CD4-positive, alpha-beta T cell (primary cell): ENCODE measurements at regions not wholly inside any gene's neighbourhood (a gene's known extent, or its start where the extent isn't known, plus 50 kb on each side); places are given as distances from the start of the nearest gene placed in this dataset.
A peak's percentile ranks its signal among the peaks of the same experiment; 100 is the strongest.

Experiments
- ATAC-seq: fragments of 200-7000 bp; cut with Tn5 transposase; one replicate; pipeline ENCODE4 v1.10.0; 2022; ENCODE audit warnings: mild to moderate bottlenecking; ENCODE audit not compliant: poor library complexity
- CTCF ChIA-PET: fragments of 350-600 bp; sonication (Branson Sonifier 250); formaldehyde crosslinking; loops from one replicate; lab custom pipeline; 2021; ENCODE audit warnings: antibody characterized with exemption, inconsistent platforms; lab: Charles Lee
- POLR2A ChIA-PET: fragments of 350-600 bp; sonication (Branson Sonifier 250); formaldehyde crosslinking; loops from one replicate; lab custom pipeline; 2021; ENCODE audit warnings: antibody characterized with exemption, inconsistent platforms; lab: Charles Lee
- DNase-seq, 14 experiments: peaks; one replicate each; pipeline ENCODE4 v3.0.0-alpha.2; 2013 to 2020; ENCODE audit warnings: mixed read lengths in 2 of 14
- H3K27ac ChIP-seq, 2 donors: one replicate each; pipeline versions ENCODE4 v1.5.1 to v1.7.0; 2013; ENCODE audit warnings: low read length in 2 of 2, low read depth in 1 of 2, mild to moderate bottlenecking in 1 of 2
- H3K27me3 ChIP-seq, 2 experiments: 1 replicate in 1 of 2; 2 replicates in 1 of 2; pipeline versions ENCODE4 v1.6.1 to v1.7.0; 2013; ENCODE audit warnings: low read length in 2 of 2, control low read depth in 1 of 2, mild to moderate bottlenecking in 1 of 2, moderate library complexity in 1 of 2; ENCODE audit not compliant: insufficient read depth in 2 of 2, control insufficient read depth in 1 of 2
- H3K36me3 ChIP-seq: one replicate; pipeline ENCODE4 v1.6.1; 2013; ENCODE audit warnings: low read length, control low read depth; ENCODE audit not compliant: insufficient read depth
- H3K4me1 ChIP-seq: one replicate; pipeline ENCODE4 v1.6.1; 2013; ENCODE audit warnings: low read length, control low read depth; ENCODE audit not compliant: insufficient read depth
- H3K4me3 ChIP-seq: one replicate; pipeline ENCODE4 v1.5.1; 2013; ENCODE audit warnings: mild to moderate bottlenecking, low read length, moderate library complexity
- H3K9me3 ChIP-seq, 2 experiments: 1 replicate in 1 of 2; 2 replicates in 1 of 2; pipeline versions ENCODE4 v1.6.1 to v1.7.0; 2013; ENCODE audit warnings: low read length in 2 of 2, mild to moderate bottlenecking in 2 of 2, control low read depth in 1 of 2, moderate library complexity in 1 of 2; ENCODE audit not compliant: control insufficient read depth in 1 of 2, insufficient read depth in 1 of 2
- H3K27ac Mint-ChIP-seq: one replicate; pipeline ENCODE4 v1.8.0; 2020; ENCODE audit warnings: mixed read lengths
- H3K27me3 Mint-ChIP-seq: one replicate; pipeline ENCODE4 v1.8.0; 2021; ENCODE audit warnings: mixed read lengths
- H3K36me3 Mint-ChIP-seq: one replicate; pipeline ENCODE4 v1.8.0; 2021; ENCODE audit warnings: low read depth, mixed read lengths
- H3K4me1 Mint-ChIP-seq: one replicate; pipeline ENCODE4 v1.8.0; 2021; ENCODE audit warnings: low read depth, mixed read lengths
- H3K4me3 Mint-ChIP-seq: one replicate; pipeline ENCODE4 v1.8.0; 2020; ENCODE audit warnings: mild to moderate bottlenecking, mixed read lengths
- H3K9me3 Mint-ChIP-seq: one replicate; pipeline ENCODE4 v1.8.0; 2020; ENCODE audit warnings: mixed read lengths
- CTCF ChIP-seq: fragments of 200-600 bp; IDR thresholded peaks from one replicate; pipeline ENCODE4 v1.8.0; 2022; ENCODE audit warnings: antibody characterized with exemption, mild to moderate bottlenecking
- intact Hi-C, 2 experiments: fragments of 100-400 bp; cut with DNase I in 1 of 2; cut with micrococcal nuclease in 1 of 2; formaldehyde crosslinking; loops; one replicate each; pipeline versions ENCODE4 v1.15.1 to v1.9.0; 2023 to 2025; cut with DNase I, micrococcal nuclease

DNA sequence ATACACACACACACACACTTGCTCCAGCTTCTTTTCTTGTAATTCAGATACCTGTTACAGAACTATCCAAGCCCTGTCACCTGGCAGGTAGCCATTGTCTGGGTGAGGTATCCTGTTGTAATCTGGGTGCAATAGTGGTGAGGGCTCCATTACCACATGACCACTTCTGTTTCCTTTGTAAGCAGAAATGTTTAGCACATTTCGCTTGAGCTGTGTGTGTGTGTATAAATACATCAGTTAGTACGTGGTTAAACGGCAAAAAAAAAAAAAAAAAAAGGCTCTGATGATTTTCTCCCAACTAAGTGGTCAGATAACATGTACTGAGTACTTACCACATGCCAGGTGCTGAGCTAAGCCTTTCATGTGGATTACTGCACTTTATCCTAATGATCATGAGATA is 129.3 kb upstream of the SSTR1 start:
- H3K27ac ChIP-seq = peak overlapping the region in 1 of 2 donors; percentile 42
- peaks cover 58% of the 10 kb centered on the region for H3K4me1 Mint-ChIP-seq
- H3K4me3 Mint-ChIP-seq = peak overlapping the region; percentile 60

DNA sequence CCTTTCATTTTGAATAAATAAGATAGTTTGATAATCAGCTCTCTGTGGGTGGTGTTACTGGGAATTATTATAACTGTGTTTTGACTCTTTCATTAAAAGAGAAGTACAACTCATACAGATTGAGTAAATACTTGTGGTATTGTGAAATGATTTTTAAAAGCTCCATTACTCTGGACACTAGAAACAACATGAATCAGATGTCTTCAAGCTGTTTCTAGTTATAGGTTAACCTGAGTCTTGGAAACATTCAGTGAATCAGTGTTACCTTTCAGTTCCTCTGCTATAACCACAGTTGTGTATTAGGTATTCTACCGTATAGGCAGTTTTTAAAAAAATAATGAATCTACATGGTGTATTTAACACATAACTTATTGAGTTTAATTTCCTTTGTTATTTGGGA is 128.4 kb upstream of the SSTR1 start:
- Histone ChIP-seq H3K4me1 (peaks cover 30% of the 10 kb centered on the region), H3K36me3 (no peaks in the 10 kb centered on the region), H3K27ac (no peak overlapping the region), H3K4me3 (no peak overlapping the region), H3K9me3 (no peaks in the 10 kb centered on the region), H3K27me3 (no peaks in the 10 kb centered on the region)
- H3K9me3 Mint-ChIP-seq = no peaks in the 10 kb centered on the region
- H3K36me3 Mint-ChIP-seq = peaks cover 4% of the 10 kb centered on the region
- ChIA-PET CTCF (no interaction called here), POLR2A (no interaction called here)
- H3K27me3 Mint-ChIP-seq = no peaks in the 10 kb centered on the region
- intact Hi-C loops = no loop called here
- no peak for TF ChIP-seq CTCF
- ATAC-seq (no peak), DNase-seq (no peak)
- H3K4me3 Mint-ChIP-seq = no peak overlapping the region
- peaks cover 51% of the 10 kb centered on the region for H3K4me1 Mint-ChIP-seq
- H3K27ac Mint-ChIP-seq = peak overlapping the region; percentile 80

More for the DNA sequence above, 129.3 kb upstream of the SSTR1 start:
- H3K27me3 Mint-ChIP-seq = no peaks in the 10 kb centered on the region
- Histone ChIP-seq H3K4me1 (peaks cover 37% of the 10 kb centered on the region), H3K27me3 (no peaks in the 10 kb centered on the region), H3K9me3 (no peaks in the 10 kb centered on the region), H3K4me3 (peak overlapping the region; percentile 2), H3K36me3 (no peaks in the 10 kb centered on the region)
- ChIA-PET CTCF (no interaction called here), POLR2A (interaction anchor here (1.0 to 1.6 kb wide), 2 partner anchors 12 to 47 kb away, joined by 4 read pairs; no protein-coding TSS in a partner anchor)
- DNase-seq (peak; percentile 26 to 94 (median 54)), ATAC-seq (peak; percentile 84)
- intact Hi-C loops = no loop called here
- no peak for TF ChIP-seq CTCF
- H3K36me3 Mint-ChIP-seq = peaks cover 4% of the 10 kb centered on the region
- peak overlapping the region; percentile 80 for H3K27ac Mint-ChIP-seq
- H3K9me3 Mint-ChIP-seq = no peaks in the 10 kb centered on the region

GRCh38 chr14:38079886-38080285 is 127.8 kb upstream of the SSTR1 start:
- H3K36me3 ChIP-seq = no peaks in the 10 kb centered on the region
- POLR2A ChIA-PET = no interaction called here
- ATAC-seq = no peak
- no peak for TF ChIP-seq CTCF
- Mint-ChIP-seq H3K27me3 (no peaks in the 10 kb centered on the region), H3K9me3 (no peaks in the 10 kb centered on the region), H3K4me1 (peaks cover 45% of the 10 kb centered on the region), H3K27ac (no peak overlapping the region), H3K36me3 (peaks cover 3% of the 10 kb centered on the region), H3K4me3 (no peak overlapping the region)
- no peaks in the 10 kb centered on the region for H3K9me3 ChIP-seq
- CTCF ChIA-PET = no interaction called here
- no peaks in the 10 kb centered on the region for H3K27me3 ChIP-seq
- peaks cover 24% of the 10 kb centered on the region for H3K4me1 ChIP-seq
- H3K27ac ChIP-seq = no peak overlapping the region
- no peak overlapping the region for H3K4me3 ChIP-seq
- DNase-seq = no peak
- intact Hi-C loops = loop anchor here in 1 of 2 experiments (5.0 kb wide), 1 partner anchor 33 kb away; no protein-coding TSS in a partner anchor
